ENCODE measurements at regions not wholly inside any gene's neighbourhood (a gene's known extent, or its start where the extent isn't known, plus 50 kb on each side); places are given as distances from the start of the nearest gene placed in this dataset.
A peak's percentile ranks its signal among the peaks of the same experiment; 100 is the strongest.
"Not testable (repeated sequence)": the region's sequence is repeated elsewhere in the genome, so short reads cannot be mapped to it uniquely, and the experiment has no call there.

DNA sequence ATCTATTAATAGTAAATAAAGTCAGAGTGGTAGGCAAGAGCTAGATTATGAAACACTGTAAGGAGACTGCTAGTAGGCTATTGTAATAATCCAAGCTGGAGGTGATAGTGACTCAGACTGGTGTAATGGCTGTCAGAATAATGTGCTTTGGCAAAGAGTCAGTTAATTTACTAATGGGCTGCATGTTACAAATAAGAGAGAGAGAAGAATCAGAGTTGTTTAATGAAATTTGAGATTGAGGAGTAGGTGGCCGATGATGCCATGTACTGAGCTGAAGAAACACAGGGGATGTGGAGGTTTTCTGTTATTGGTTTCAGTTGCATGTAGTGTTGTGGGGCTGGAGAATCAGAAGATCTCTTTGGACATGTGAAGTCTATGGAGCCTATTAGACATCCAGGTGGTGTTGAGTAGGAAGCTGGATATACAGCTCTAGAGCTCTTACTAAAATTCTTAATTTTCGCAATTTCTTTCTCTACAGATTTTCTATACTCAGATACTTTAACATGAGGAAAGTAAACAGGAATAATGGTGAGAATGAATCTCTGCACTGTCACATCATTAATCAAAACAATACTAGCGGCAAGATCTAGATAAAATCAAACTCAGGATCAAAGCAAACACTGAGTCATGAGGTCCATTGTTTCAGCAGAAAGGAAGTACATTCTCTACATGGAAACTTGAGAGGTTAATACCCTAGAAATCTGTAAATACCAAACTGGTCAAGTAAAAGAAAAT lies 167.7 kb downstream of the SIM1 start:
- no peaks in the 10 kb centered on the region for H3K27me3 ChIP-seq (replicated peaks)
- H3K36me3 ChIP-seq (replicated peaks): no peaks in the 10 kb centered on the region
- TF ChIP-seq, protein P1, sequence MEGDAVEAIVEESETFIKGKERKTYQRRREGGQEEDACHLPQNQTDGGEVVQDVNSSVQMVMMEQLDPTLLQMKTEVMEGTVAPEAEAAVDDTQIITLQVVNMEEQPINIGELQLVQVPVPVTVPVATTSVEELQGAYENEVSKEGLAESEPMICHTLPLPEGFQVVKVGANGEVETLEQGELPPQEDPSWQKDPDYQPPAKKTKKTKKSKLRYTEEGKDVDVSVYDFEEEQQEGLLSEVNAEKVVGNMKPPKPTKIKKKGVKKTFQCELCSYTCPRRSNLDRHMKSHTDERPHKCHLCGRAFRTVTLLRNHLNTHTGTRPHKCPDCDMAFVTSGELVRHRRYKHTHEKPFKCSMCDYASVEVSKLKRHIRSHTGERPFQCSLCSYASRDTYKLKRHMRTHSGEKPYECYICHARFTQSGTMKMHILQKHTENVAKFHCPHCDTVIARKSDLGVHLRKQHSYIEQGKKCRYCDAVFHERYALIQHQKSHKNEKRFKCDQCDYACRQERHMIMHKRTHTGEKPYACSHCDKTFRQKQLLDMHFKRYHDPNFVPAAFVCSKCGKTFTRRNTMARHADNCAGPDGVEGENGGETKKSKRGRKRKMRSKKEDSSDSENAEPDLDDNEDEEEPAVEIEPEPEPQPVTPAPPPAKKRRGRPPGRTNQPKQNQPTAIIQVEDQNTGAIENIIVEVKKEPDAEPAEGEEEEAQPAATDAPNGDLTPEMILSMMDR (IDR thresholded peaks at IDR 0.05; ENCODE audit: low read depth, low read length, missing control alignments): no peak
- in situ Hi-C loops (cut with HindIII; ENCODE audit: low pct_ligation_motif_present, low sequenced_read_pairs): no loop called here
- DNase-seq: peak; percentile 67
- H3K27ac ChIP-seq: peak overlapping the region; percentile 86
- H3K4me3 ChIP-seq (ENCODE audit: low read depth, low read length): no peak overlapping the region

DNA sequence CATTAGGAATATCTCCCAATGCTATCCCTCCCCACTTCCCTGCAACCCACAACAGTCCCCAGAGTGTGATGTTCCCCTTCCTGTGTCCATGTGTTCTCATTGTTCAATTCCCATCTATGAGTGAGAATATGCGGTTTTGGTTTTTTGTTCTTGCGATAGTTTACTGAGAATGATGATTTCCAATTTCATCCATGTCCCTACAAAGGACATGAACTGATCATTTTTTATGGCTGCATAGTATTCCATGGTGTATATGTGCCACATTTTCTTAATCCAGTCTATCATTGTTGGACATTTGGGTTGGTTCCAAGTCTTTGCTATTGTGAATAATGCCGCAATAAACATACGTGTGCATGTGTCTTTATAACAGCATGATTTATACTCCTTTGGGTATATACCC lies 169.5 kb downstream of the SIM1 start:
- H3K27me3 ChIP-seq (replicated peaks); DNase-seq; H3K27ac ChIP-seq; H3K36me3 ChIP-seq (replicated peaks); H3K4me3 ChIP-seq (ENCODE audit: low read depth, low read length); in situ Hi-C loops (cut with HindIII; ENCODE audit: low pct_ligation_motif_present, low sequenced_read_pairs): not testable (repeated sequence)

DNA sequence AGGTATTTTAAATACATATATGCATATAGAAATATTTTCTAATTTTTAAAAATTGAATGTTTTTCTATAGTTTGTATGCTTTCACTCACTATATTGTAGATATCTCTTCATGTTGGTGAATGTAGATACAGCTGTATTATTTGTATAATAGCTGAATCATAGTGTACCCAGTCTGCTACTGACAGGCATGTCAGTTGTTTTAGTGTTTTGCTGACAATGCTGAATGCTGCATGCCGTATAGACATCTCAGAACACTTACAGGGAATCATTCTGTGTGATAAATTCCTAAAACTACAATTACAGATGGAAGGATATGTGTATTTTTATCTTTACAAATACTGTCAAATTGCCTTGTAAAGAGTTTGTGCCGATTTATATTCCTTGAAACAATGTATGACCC lies 175.4 kb downstream of the SIM1 start:
- Histone ChIP-seq H3K27me3 (replicated peaks) (no peaks in the 10 kb centered on the region), H3K36me3 (replicated peaks) (no peaks in the 10 kb centered on the region), H3K27ac (no peak overlapping the region), H3K4me3 (ENCODE audit: low read depth, low read length) (no peak overlapping the region)
- in situ Hi-C loops (cut with HindIII; ENCODE audit: low pct_ligation_motif_present, low sequenced_read_pairs): no loop called here
- TF ChIP-seq, protein P1 (IDR thresholded peaks at IDR 0.05; ENCODE audit: low read depth, low read length, missing control alignments): no peak
- DNase-seq: no peak

DNA sequence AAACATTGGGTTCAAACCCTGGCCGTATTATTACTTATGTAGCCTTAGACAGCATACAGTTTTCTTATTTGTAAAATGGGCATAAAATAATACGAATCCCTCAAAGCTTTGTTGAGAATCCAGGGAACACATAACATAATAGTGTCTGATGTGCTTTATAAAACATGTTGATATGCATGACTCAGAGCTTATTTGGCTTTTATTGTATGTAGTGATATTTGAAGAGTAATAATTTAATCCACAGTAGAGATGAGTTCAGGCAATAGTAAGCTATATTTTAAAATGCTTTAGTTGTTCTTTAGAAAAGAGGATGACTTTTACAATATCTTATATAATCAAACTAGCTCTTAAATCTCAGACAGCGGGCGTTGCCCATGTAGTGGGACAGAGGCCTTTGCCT lies 176.4 kb downstream of the SIM1 start:
- no peaks in the 10 kb centered on the region for H3K27me3 ChIP-seq (replicated peaks)
- in situ Hi-C loops (cut with HindIII; ENCODE audit: low pct_ligation_motif_present, low sequenced_read_pairs): no loop called here
- no peak overlapping the region for H3K27ac ChIP-seq
- TF ChIP-seq, protein P1 (IDR thresholded peaks at IDR 0.05; ENCODE audit: low read depth, low read length, missing control alignments): no peak
- no peaks in the 10 kb centered on the region for H3K36me3 ChIP-seq (replicated peaks)
- DNase-seq: no peak
- no peak overlapping the region for H3K4me3 ChIP-seq (ENCODE audit: low read depth, low read length)

DNA sequence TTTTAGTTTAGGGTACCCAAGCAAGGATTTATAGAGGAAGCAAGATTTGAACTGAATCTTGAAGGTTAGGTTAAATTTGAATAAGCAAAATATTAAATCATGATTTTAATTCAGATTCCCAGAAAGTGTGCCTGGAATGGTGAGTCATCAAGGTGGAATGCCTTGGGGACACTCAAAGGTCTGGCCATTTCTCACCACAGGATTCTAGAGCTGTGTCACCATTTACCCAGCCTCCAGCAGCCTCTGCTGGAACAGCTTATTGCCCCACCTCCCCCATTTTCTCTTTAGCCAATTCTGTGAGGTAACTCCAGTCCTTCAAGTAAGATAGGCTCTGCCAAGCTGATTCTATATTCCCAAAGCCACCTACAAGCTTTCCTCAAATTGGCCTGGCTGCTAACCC lies 181.4 kb downstream of the SIM1 start:
- in situ Hi-C loops (cut with HindIII; ENCODE audit: low pct_ligation_motif_present, low sequenced_read_pairs): no loop called here
- Histone ChIP-seq H3K4me3 (ENCODE audit: low read depth, low read length) (no peak overlapping the region), H3K27me3 (replicated peaks) (no peaks in the 10 kb centered on the region), H3K27ac (no peak overlapping the region), H3K36me3 (replicated peaks) (no peaks in the 10 kb centered on the region)
- DNase-seq: peak; percentile 82
- TF ChIP-seq, protein P1 (IDR thresholded peaks at IDR 0.05; ENCODE audit: low read depth, low read length, missing control alignments): no peak

DNA sequence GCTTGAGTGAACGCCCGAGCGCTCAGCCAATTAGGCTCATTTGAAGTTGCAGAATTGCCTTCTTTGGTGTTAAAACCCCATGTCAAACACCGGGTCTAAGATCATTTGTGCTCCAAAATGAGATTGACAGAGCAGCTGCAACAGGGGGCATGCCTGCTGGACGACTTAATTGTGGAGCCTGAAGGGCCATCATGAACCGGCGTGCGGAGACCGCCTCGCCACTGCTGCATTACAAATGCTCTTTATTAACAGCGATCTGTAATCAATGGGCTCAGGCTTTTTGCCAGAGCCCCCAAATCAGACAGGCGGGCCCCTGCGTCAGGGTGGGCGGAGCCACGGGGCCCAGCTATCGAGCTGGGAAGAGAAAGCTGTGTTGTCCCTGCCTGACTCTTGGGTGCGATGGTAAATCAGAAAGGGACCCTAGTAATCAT lies 183.2 kb downstream of the SIM1 start:
- H3K27ac ChIP-seq: no peak overlapping the region
- in situ Hi-C loops (cut with HindIII; ENCODE audit: low pct_ligation_motif_present, low sequenced_read_pairs): no loop called here
- no peak for DNase-seq
- H3K4me3 ChIP-seq (ENCODE audit: low read depth, low read length): peak overlapping the region; percentile 34
- no peaks in the 10 kb centered on the region for H3K36me3 ChIP-seq (replicated peaks)
- TF ChIP-seq, protein P1 (IDR thresholded peaks at IDR 0.05; ENCODE audit: low read depth, low read length, missing control alignments): no peak
- no peaks in the 10 kb centered on the region for H3K27me3 ChIP-seq (replicated peaks)

Data from brain microvascular endothelial cell (primary cell).